HEK293 (cell line): ENCODE measurements at regions not wholly inside any gene's neighbourhood (a gene's known extent, or its start where the extent isn't known, plus 50 kb on each side); places are given as distances from the start of the nearest gene placed in this dataset.

Source experiments
- CTCF ChIA-PET: fragments of 350-600 bp; formaldehyde crosslinking; extraction: SDS; loops from one replicate; lab custom pipeline; 2021; ENCODE audit warnings: antibody characterized with exemption; lab: Yijun Ruan, JAX
- POLR2A ChIA-PET: fragments of 300-600 bp; formaldehyde crosslinking; extraction: SDS; loops from one replicate; lab custom pipeline; 2020; ENCODE audit warnings: antibody characterized with exemption, inconsistent platforms; lab: Yijun Ruan, JAX
- H3K27ac ChIP-seq: fragments of 200-500 bp; sonication (Bioruptor generic); 2 replicates; pipeline ENCODE4 v1.5.1; 2014; ENCODE audit warnings: low read depth, low read length, control low read depth, inconsistent platforms; ENCODE audit errors: extremely low read depth
- H3K36me3 ChIP-seq, 2 experiments: fragments of 200-500 bp in 1 of 2; sonication (Bioruptor generic) in 1 of 2; 1 replicate in 1 of 2; 2 replicates in 1 of 2; pipeline ENCODE4 v1.5.1; 2014 to 2017; ENCODE audit warnings: inconsistent platforms in 2 of 2, low read length in 2 of 2; ENCODE audit not compliant: control insufficient read depth in 2 of 2, insufficient read depth in 1 of 2
- H3K4me1 ChIP-seq: fragments of 200-500 bp; sonication (Bioruptor generic); 2 replicates; pipeline ENCODE4 v1.5.1; 2014; ENCODE audit warnings: mild to moderate bottlenecking, low read length, inconsistent platforms; ENCODE audit not compliant: control insufficient read depth, insufficient read depth
- H3K4me3 ChIP-seq: 2 replicates; pipeline ENCODE4 v1.5.1; 2011; ENCODE audit warnings: low read depth, mild to moderate bottlenecking, control low read depth, low read length, moderate library complexity
- H3K9me3 ChIP-seq: fragments of 200-500 bp; sonication (Bioruptor generic); 2 replicates; pipeline ENCODE4 v1.5.1; 2014; ENCODE audit warnings: low read depth, low read length, inconsistent platforms; ENCODE audit not compliant: control insufficient read depth, insufficient read depth
- BCL6B ChIP-seq: fragments of 450-650 bp; formaldehyde crosslinking; IDR thresholded peaks from 2 replicates; pipeline ENCODE4 v1.5.1; 2017; ENCODE audit warnings: missing biosample characterization, missing genetic modification characterization
- GFI1B ChIP-seq: fragments of 450-650 bp; formaldehyde crosslinking; IDR thresholded peaks from 2 replicates; pipeline ENCODE4 v1.5.1; 2016; ENCODE audit warnings: missing biosample characterization, missing genetic modification characterization
- GLIS1 ChIP-seq: fragments of 450-650 bp; formaldehyde crosslinking; IDR thresholded peaks from 2 replicates; pipeline ENCODE4 v1.5.1; 2016; ENCODE audit warnings: missing biosample characterization, missing genetic modification characterization
- HOXA7 ChIP-seq: sonication (generic); formaldehyde crosslinking; IDR thresholded peaks from 2 replicates; pipeline ENCODE4 v1.8.1; 2022; ENCODE audit warnings: missing genetic modification reagents, borderline replicate concordance
- INSM2 ChIP-seq: fragments of 450-650 bp; formaldehyde crosslinking; IDR thresholded peaks from 2 replicates; pipeline ENCODE4 v1.5.1; 2016; ENCODE audit warnings: missing biosample characterization, missing genetic modification characterization
- KLF8 ChIP-seq: fragments of 450-650 bp; formaldehyde crosslinking; IDR thresholded peaks from 2 replicates; pipeline ENCODE4 v1.5.1; 2016; ENCODE audit warnings: missing biosample characterization, missing genetic modification characterization
- RBAK ChIP-seq: fragments of 450-650 bp; formaldehyde crosslinking; IDR thresholded peaks from 2 replicates; pipeline ENCODE4 v1.5.1; 2016; ENCODE audit warnings: missing biosample characterization, missing genetic modification characterization
- SALL2 ChIP-seq: fragments of 450-650 bp; formaldehyde crosslinking; IDR thresholded peaks from 2 replicates; pipeline ENCODE4 v1.5.0; 2017; ENCODE audit warnings: missing biosample characterization, mild to moderate bottlenecking, missing genetic modification characterization, borderline replicate concordance
- SP2 ChIP-seq: fragments of 450-650 bp; formaldehyde crosslinking; IDR thresholded peaks from 2 replicates; pipeline ENCODE4 v1.5.1; 2016; ENCODE audit warnings: missing biosample characterization, missing genetic modification characterization
- ZBTB1 ChIP-seq: fragments of 450-650 bp; formaldehyde crosslinking; IDR thresholded peaks from 2 replicates; pipeline ENCODE4 v1.5.1; 2016; ENCODE audit warnings: missing biosample characterization, missing genetic modification characterization
- ZNF16 ChIP-seq: fragments of 450-650 bp; formaldehyde crosslinking; IDR thresholded peaks from 2 replicates; pipeline ENCODE4 v1.5.1; 2016; ENCODE audit warnings: low read depth, missing biosample characterization, missing genetic modification characterization
- ZNF175 ChIP-seq: fragments of 450-650 bp; formaldehyde crosslinking; IDR thresholded peaks from 2 replicates; pipeline ENCODE4 v1.5.1; 2016; ENCODE audit warnings: missing biosample characterization, missing genetic modification characterization
- ZNF266 ChIP-seq: fragments of 450-650 bp; formaldehyde crosslinking; IDR thresholded peaks from 2 replicates; pipeline ENCODE4 v1.5.1; 2016; ENCODE audit warnings: missing biosample characterization, missing genetic modification characterization, low read depth
- ZNF341 ChIP-seq: fragments of 450-650 bp; formaldehyde crosslinking; IDR thresholded peaks from 2 replicates; pipeline ENCODE4; 2016; ENCODE audit warnings: low read depth, missing biosample characterization, missing genetic modification characterization
- ZNF350 ChIP-seq: fragments of 450-650 bp; formaldehyde crosslinking; IDR thresholded peaks from 2 replicates; pipeline ENCODE4 v1.5.0; 2017; ENCODE audit warnings: missing biosample characterization, mild to moderate bottlenecking, missing genetic modification characterization
- ZNF354C ChIP-seq: fragments of 450-650 bp; formaldehyde crosslinking; IDR thresholded peaks from 2 replicates; pipeline ENCODE4 v1.5.1; 2016; ENCODE audit warnings: missing biosample characterization, missing genetic modification characterization, low read depth, borderline replicate concordance
- ZNF366 ChIP-seq: fragments of 450-650 bp; formaldehyde crosslinking; conservative IDR thresholded peaks from 2 replicates; pipeline ENCODE4 v1.5.1; 2016; ENCODE audit warnings: missing biosample characterization, missing genetic modification characterization
- ZNF37A ChIP-seq: fragments of 450-650 bp; IDR thresholded peaks from 2 replicates; pipeline ENCODE4 v1.5.1; 2018; ENCODE audit warnings: missing biosample characterization, missing genetic modification characterization
- ZNF391 ChIP-seq: fragments of 450-650 bp; formaldehyde crosslinking; IDR thresholded peaks from 2 replicates; pipeline ENCODE4 v1.5.1; 2016; ENCODE audit warnings: low read depth, missing biosample characterization, missing genetic modification characterization, borderline replicate concordance
- ZNF404 ChIP-seq: fragments of 450-650 bp; formaldehyde crosslinking; IDR thresholded peaks from 2 replicates; pipeline ENCODE4 v1.5.1; 2017; ENCODE audit warnings: missing biosample characterization, missing genetic modification characterization
- ZNF449 ChIP-seq: fragments of 450-650 bp; formaldehyde crosslinking; IDR thresholded peaks from 2 replicates; pipeline ENCODE4 v1.5.1; 2017; ENCODE audit warnings: missing biosample characterization, mild to moderate bottlenecking, missing genetic modification characterization, moderate library complexity
- ZNF48 ChIP-seq: fragments of 450-650 bp; formaldehyde crosslinking; IDR thresholded peaks from 2 replicates; pipeline ENCODE4 v1.5.1; 2016; ENCODE audit warnings: missing biosample characterization, missing genetic modification characterization
- ZNF549 ChIP-seq: fragments of 450-650 bp; IDR thresholded peaks from 2 replicates; pipeline ENCODE4 v1.5.1; 2018; ENCODE audit warnings: missing biosample characterization, missing genetic modification characterization, mild to moderate bottlenecking, inconsistent platforms, moderate library complexity
- ZNF560 ChIP-seq: fragments of 450-650 bp; formaldehyde crosslinking; IDR thresholded peaks from 2 replicates; pipeline ENCODE4 v1.5.1; 2017; ENCODE audit warnings: missing biosample characterization, missing genetic modification characterization, borderline replicate concordance
- ZNF660 ChIP-seq: fragments of 450-650 bp; IDR thresholded peaks from 2 replicates; pipeline ENCODE4 v1.5.1; 2018; ENCODE audit warnings: missing biosample characterization, mild to moderate bottlenecking, missing genetic modification characterization
- ZNF747 ChIP-seq: fragments of 450-650 bp; formaldehyde crosslinking; IDR thresholded peaks from 2 replicates; pipeline ENCODE4 v1.5.1; 2016; ENCODE audit warnings: missing biosample characterization, missing genetic modification characterization
- ZNF776 ChIP-seq: fragments of 450-650 bp; formaldehyde crosslinking; IDR thresholded peaks from 2 replicates; pipeline ENCODE4 v1.5.0; 2017; ENCODE audit warnings: missing biosample characterization, missing genetic modification characterization, borderline replicate concordance
- ZSCAN30 ChIP-seq: fragments of 450-650 bp; IDR thresholded peaks from 2 replicates; pipeline ENCODE4 v1.5.1; 2018; ENCODE audit warnings: missing biosample characterization, mild to moderate bottlenecking, missing genetic modification characterization, moderate library complexity

DNA sequence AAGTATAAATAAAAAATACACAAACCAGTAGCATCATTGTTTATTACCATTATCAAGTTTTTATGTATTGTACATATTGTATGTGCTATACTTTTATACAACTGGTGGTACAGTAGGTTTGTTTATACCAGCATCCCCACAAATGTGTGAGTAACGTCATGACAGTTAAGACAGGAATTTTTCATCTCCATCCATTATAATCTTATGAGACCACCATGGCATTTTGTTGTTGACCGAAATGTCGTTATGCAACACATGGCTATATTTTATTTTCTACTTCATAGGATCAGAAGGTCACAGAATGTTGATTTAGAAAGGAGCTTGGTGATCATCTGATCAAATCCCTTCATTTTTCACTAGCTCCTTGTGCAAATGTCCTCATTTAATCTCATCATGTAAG is 170.9 kb upstream of the NCAM1 start (continued):
- no peak for TF ChIP-seq ZNF747 (tag by site-specific recombination)
- TF ChIP-seq SP2 = no peak
- no peak for TF ChIP-seq ZNF660 (tag by site-specific recombination)
- TF ChIP-seq ZNF16 = no peak
- TF ChIP-seq ZNF549 = no peak
- no peak for TF ChIP-seq BCL6B (tag by site-specific recombination)
- TF ChIP-seq ZNF341 (tag by site-specific recombination) = no peak
- TF ChIP-seq GFI1B = no peak
- no peak for TF ChIP-seq ZNF391

DNA sequence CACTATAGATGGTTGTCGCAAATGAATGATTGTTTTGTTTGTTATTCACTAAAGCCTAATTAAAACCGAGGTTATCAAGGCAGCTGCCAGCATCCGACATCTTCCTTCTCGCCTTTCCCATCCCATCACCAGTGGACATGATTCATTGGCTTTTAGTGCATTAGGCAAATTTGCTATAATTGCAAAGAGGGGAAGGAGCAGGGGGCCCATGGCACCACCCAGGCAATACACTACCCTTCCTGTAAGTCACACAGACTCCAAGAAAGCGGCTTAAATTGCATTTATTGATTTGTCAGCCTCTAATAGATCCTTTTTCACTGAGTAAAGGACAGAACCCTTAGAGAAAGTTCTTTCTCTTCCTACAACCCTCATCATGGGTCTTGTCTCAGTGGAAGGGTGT is 169.2 kb upstream of the NCAM1 start:
- Histone ChIP-seq H3K36me3 (no peaks in the 10 kb centered on the region), H3K9me3 (no peaks in the 10 kb centered on the region), H3K4me3 (no peak overlapping the region), H3K4me1 (no peaks in the 10 kb centered on the region), H3K27ac (no peak overlapping the region)
- TF ChIP-seq ZNF266 (tag by site-specific recombination) (no peak), ZNF560 (no peak), ZNF350 (no peak), ZNF37A (no peak), ZNF175 (tag by site-specific recombination) (no peak), ZNF449 (tag by site-specific recombination) (no peak), ZNF48 (tag by site-specific recombination) (no peak), RBAK (tag by site-specific recombination) (no peak), ZBTB1 (tag by site-specific recombination) (no peak), ZNF366 (tag by site-specific recombination) (no peak), GLIS1 (no peak), KLF8 (tag by site-specific recombination) (no peak), ZNF354C (tag by site-specific recombination) (no peak), INSM2 (tag by site-specific recombination) (no peak), HOXA7 (CRISPR knock-in tag) (no peak), ZSCAN30 (tag by site-specific recombination) (no peak), ZNF776 (tag by site-specific recombination) (no peak), SALL2 (no peak), ZNF404 (tag by site-specific recombination) (no peak)
- ChIA-PET CTCF (interaction anchor here (1.2 kb wide), 1 partner anchor 498 kb away, joined by 3 read pairs; no protein-coding TSS in a partner anchor), POLR2A (no interaction called here)
